Activated naive CD8-positive, alpha-beta T cell (primary cell): ENCODE measurements at regions not wholly inside any gene's neighbourhood (a gene's known extent, or its start where the extent isn't known, plus 50 kb on each side); places are given as distances from the start of the nearest gene placed in this dataset.
"Not testable (repeated sequence)": the region's sequence is repeated elsewhere in the genome, so short reads cannot be mapped to it uniquely, and the experiment has no call there.

Source experiments
- H3K27ac Mint-ChIP-seq: one replicate; pipeline ENCODE4 v1.8.0; 2021; ENCODE audit warnings: mixed read lengths
- H3K27me3 Mint-ChIP-seq: one replicate; pipeline ENCODE4 v1.8.0; 2021; ENCODE audit warnings: mixed read lengths
- H3K36me3 Mint-ChIP-seq: one replicate; pipeline ENCODE4 v1.8.0; 2021; ENCODE audit warnings: mixed read lengths
- H3K4me1 Mint-ChIP-seq: one replicate; pipeline ENCODE4 v1.8.0; 2021; ENCODE audit warnings: low read depth, mixed read lengths
- H3K4me3 Mint-ChIP-seq: one replicate; pipeline ENCODE4 v1.8.0; 2021; ENCODE audit warnings: mild to moderate bottlenecking, mixed read lengths
- H3K9me3 Mint-ChIP-seq: one replicate; pipeline ENCODE4 v1.8.0; 2021; ENCODE audit warnings: low read depth, mixed read lengths

- Mint-ChIP-seq H3K9me3 (no peaks in the 10 kb centered on the region), H3K4me1 (no peaks in the 10 kb centered on the region), H3K27ac (no peak overlapping the region), H3K36me3 (no peaks in the 10 kb centered on the region), H3K27me3 (peaks cover 18% of the 10 kb centered on the region), H3K4me3 (no peak overlapping the region)
These were observed 168.6 kb downstream of the RGS9 start for GRCh38 chr17:65305778-65306177.

- Mint-ChIP-seq H3K27ac (no peak overlapping the region), H3K4me3 (no peak overlapping the region), H3K27me3 (peaks cover 16% of the 10 kb centered on the region), H3K9me3 (no peaks in the 10 kb centered on the region), H3K4me1 (no peaks in the 10 kb centered on the region), H3K36me3 (no peaks in the 10 kb centered on the region)
These were observed 167.9 kb downstream of the RGS9 start for GRCh38 chr17:65305116-65305515.

DNA sequence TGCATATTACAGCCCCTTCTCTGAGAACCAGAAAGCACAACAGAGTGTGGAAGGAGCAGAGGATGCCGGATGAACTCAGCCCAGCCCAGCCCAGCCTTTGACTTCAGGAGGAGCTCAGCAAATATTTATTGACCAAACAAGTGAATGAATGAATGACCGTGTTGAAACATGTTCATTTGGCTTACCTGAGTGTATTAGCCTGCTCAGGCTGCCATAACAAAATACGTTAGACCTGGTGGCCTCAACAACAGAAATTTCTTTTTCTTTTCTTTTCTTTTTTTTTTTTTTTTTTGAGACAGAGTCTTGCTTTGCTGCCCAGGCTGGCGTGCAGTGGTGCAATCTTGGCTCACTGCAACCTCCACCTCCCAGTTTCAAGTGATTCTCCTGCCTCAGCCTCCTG is 164.7 kb downstream of the RGS9 start:
- not testable (repeated sequence) for H3K4me1 Mint-ChIP-seq, H3K36me3 Mint-ChIP-seq, H3K27ac Mint-ChIP-seq, H3K9me3 Mint-ChIP-seq, H3K4me3 Mint-ChIP-seq
- peaks cover 10% of the 10 kb centered on the region for H3K27me3 Mint-ChIP-seq

DNA sequence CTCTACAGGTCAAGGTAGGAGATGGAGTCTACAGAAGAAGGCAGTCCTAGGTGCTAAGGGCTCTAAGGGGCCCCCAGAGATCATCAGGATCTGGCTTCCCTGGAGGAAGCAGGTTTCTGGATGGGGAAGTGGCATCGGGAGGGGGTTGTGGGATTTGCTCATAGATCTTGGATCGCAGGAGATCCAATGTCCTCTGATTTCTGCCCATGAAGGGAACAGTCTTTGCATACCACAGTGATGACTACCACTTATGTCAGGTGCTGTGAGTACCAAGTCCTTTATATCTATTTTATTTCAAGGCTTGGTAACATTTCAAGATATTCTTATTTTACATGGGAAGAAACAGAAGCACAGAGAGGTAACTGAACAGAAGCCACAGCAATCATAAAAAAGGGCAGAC is 164.0 kb downstream of the RGS9 start:
- Mint-ChIP-seq H3K36me3 (no peaks in the 10 kb centered on the region), H3K4me1 (no peaks in the 10 kb centered on the region), H3K4me3 (no peak overlapping the region), H3K9me3 (no peaks in the 10 kb centered on the region), H3K27ac (no peak overlapping the region), H3K27me3 (peaks cover 10% of the 10 kb centered on the region)

GRCh38 chr17:65297916-65298315 is 160.7 kb downstream of the RGS9 start:
- H3K27me3 Mint-ChIP-seq: peaks cover 10% of the 10 kb centered on the region
- no peak overlapping the region for H3K27ac Mint-ChIP-seq

GRCh38 chr17:65297384-65297783 is 160.2 kb downstream of the RGS9 start:
- H3K27me3 Mint-ChIP-seq: peaks cover 5% of the 10 kb centered on the region
- no peaks in the 10 kb centered on the region for H3K36me3 Mint-ChIP-seq
- H3K27ac Mint-ChIP-seq: no peak overlapping the region
- H3K9me3 Mint-ChIP-seq: no peaks in the 10 kb centered on the region
- H3K4me1 Mint-ChIP-seq: peaks cover 5% of the 10 kb centered on the region
- H3K4me3 Mint-ChIP-seq: no peak overlapping the region

More at GRCh38 chr17:65297916-65298315, 160.7 kb downstream of the RGS9 start:
- peaks cover 5% of the 10 kb centered on the region for H3K4me1 Mint-ChIP-seq
- H3K9me3 Mint-ChIP-seq: no peaks in the 10 kb centered on the region
- no peak overlapping the region for H3K4me3 Mint-ChIP-seq
- no peaks in the 10 kb centered on the region for H3K36me3 Mint-ChIP-seq

- no peaks in the 10 kb centered on the region for H3K27me3 Mint-ChIP-seq
- no peak overlapping the region for H3K4me3 Mint-ChIP-seq
- no peak overlapping the region for H3K27ac Mint-ChIP-seq
- no peaks in the 10 kb centered on the region for H3K36me3 Mint-ChIP-seq
- peaks cover 5% of the 10 kb centered on the region for H3K4me1 Mint-ChIP-seq
- H3K9me3 Mint-ChIP-seq: no peaks in the 10 kb centered on the region
These were observed 157.1 kb downstream of the RGS9 start for GRCh38 chr17:65294181-65294719.

- Mint-ChIP-seq H3K4me1 (peaks cover 5% of the 10 kb centered on the region), H3K9me3 (no peaks in the 10 kb centered on the region), H3K4me3 (no peak overlapping the region), H3K36me3 (no peaks in the 10 kb centered on the region), H3K27ac (no peak overlapping the region), H3K27me3 (no peaks in the 10 kb centered on the region)
These were observed 156.5 kb downstream of the RGS9 start for GRCh38 chr17:65293584-65294180.

DNA sequence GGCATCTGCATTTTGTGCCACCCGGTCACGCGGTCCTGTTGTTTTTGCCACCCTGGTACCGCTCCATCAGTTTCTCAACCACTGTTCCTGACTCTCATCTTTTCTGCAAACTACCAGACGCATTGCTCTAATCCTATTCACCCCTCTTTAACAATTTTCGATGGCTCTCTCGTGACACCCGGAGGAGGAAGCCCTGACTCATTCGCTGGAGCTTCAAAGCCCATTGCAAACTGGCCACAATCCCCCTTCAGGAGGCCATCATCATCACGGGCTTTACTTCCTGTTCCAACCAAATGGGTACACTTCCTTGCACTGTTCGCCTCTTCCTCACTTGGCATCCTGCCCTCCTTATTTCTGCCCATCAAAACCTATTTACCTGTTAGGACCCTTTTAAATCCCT is 155.3 kb downstream of the RGS9 start:
- peaks cover 5% of the 10 kb centered on the region for H3K4me1 Mint-ChIP-seq
- no peaks in the 10 kb centered on the region for H3K36me3 Mint-ChIP-seq
- no peak overlapping the region for H3K4me3 Mint-ChIP-seq
- H3K27ac Mint-ChIP-seq: no peak overlapping the region
- H3K9me3 Mint-ChIP-seq: no peaks in the 10 kb centered on the region
- H3K27me3 Mint-ChIP-seq: no peaks in the 10 kb centered on the region

DNA sequence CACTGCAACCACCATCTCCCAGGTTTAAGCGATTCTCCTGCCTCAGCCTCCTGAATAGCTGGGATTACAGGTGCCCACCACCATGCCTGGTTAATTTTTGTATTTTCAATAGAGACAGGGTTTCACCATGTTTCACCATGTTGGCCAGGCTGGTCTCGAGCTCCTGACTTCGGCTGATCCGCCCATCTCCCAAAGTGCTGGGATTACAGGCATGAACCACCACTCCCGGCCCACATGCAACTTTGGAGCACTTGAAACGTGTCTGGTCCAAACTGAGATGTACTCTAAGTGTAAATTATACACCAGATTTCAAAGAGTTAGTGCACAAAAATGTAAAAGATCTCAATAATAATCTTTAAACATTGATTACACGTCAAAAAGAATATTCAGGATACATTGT is 154.1 kb downstream of the RGS9 start:
- not testable (repeated sequence) for H3K27me3 Mint-ChIP-seq

DNA sequence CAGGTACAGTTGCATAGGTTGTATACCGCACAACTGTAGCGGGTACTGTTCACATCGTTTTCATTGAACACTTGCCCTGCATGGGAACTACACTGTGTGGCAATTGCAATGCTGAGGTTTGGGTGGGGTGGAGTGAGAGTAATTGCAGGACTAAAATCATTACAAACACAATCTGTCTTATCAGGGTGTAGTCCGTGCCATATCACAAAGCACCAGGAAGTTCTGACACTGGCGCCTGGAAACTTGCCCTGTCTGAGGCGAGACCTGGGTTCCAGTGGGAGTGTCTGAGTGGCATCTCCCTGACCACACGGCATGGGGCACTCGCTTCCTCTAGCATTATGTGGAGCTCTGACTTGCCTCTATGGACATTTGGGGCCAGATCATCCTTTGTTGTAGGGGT is 153.4 kb downstream of the RGS9 start:
- no peaks in the 10 kb centered on the region for H3K27me3 Mint-ChIP-seq
- peaks cover 5% of the 10 kb centered on the region for H3K4me1 Mint-ChIP-seq
- no peaks in the 10 kb centered on the region for H3K9me3 Mint-ChIP-seq
- H3K4me3 Mint-ChIP-seq: no peak overlapping the region
- no peaks in the 10 kb centered on the region for H3K36me3 Mint-ChIP-seq
- H3K27ac Mint-ChIP-seq: no peak overlapping the region

More for the DNA sequence above, 154.1 kb downstream of the RGS9 start:
- not testable (repeated sequence) for H3K4me3 Mint-ChIP-seq, H3K27ac Mint-ChIP-seq, H3K36me3 Mint-ChIP-seq, H3K9me3 Mint-ChIP-seq, H3K4me1 Mint-ChIP-seq

GRCh38 chr17:65290056-65290455 is 152.9 kb downstream of the RGS9 start:
- Mint-ChIP-seq H3K9me3 (no peaks in the 10 kb centered on the region), H3K4me1 (peaks cover 5% of the 10 kb centered on the region), H3K27me3 (no peaks in the 10 kb centered on the region), H3K36me3 (no peaks in the 10 kb centered on the region), H3K4me3 (no peak overlapping the region), H3K27ac (no peak overlapping the region)

GRCh38 chr17:65287040-65287439 is 149.9 kb downstream of the RGS9 start:
- H3K9me3 Mint-ChIP-seq: peaks cover 4% of the 10 kb centered on the region
- peaks cover 2% of the 10 kb centered on the region for H3K36me3 Mint-ChIP-seq
- H3K27me3 Mint-ChIP-seq: no peaks in the 10 kb centered on the region
- H3K4me1 Mint-ChIP-seq: no peaks in the 10 kb centered on the region
- no peak overlapping the region for H3K27ac Mint-ChIP-seq
- no peak overlapping the region for H3K4me3 Mint-ChIP-seq

GRCh38 chr17:65283704-65284103 is 146.5 kb downstream of the RGS9 start:
- no peak overlapping the region for H3K4me3 Mint-ChIP-seq
- H3K27ac Mint-ChIP-seq: no peak overlapping the region
- H3K27me3 Mint-ChIP-seq: no peaks in the 10 kb centered on the region
- no peaks in the 10 kb centered on the region for H3K4me1 Mint-ChIP-seq
- H3K36me3 Mint-ChIP-seq: peaks cover 2% of the 10 kb centered on the region
- peaks cover 4% of the 10 kb centered on the region for H3K9me3 Mint-ChIP-seq

- H3K27ac Mint-ChIP-seq: no peak overlapping the region
- H3K27me3 Mint-ChIP-seq: peaks cover 11% of the 10 kb centered on the region
- H3K36me3 Mint-ChIP-seq: peaks cover 2% of the 10 kb centered on the region
- peaks cover 4% of the 10 kb centered on the region for H3K9me3 Mint-ChIP-seq
- H3K4me1 Mint-ChIP-seq: peaks cover 11% of the 10 kb centered on the region
- no peak overlapping the region for H3K4me3 Mint-ChIP-seq
These were observed 142.3 kb downstream of the RGS9 start for GRCh38 chr17:65279456-65279855.

- Mint-ChIP-seq H3K4me1 (peaks cover 11% of the 10 kb centered on the region), H3K4me3 (no peak overlapping the region), H3K9me3 (peaks cover 4% of the 10 kb centered on the region), H3K27ac (no peak overlapping the region), H3K27me3 (peaks cover 11% of the 10 kb centered on the region), H3K36me3 (peaks cover 2% of the 10 kb centered on the region)
These were observed 141.6 kb downstream of the RGS9 start for GRCh38 chr17:65278820-65279184.
